ENCODE measurements at regions not wholly inside any gene's neighbourhood (a gene's known extent, or its start where the extent isn't known, plus 50 kb on each side); places are given as distances from the start of the nearest gene placed in this dataset.

- H3K27me3 ChIP-seq (ENCODE audit: control insufficient read depth, insufficient read depth, low read length): no peaks in the 10 kb centered on the region
- CTCF ChIA-PET: interaction anchor here (1.4 kb wide), 1 partner anchor 8 kb away, joined by 7 read pairs; no protein-coding TSS in a partner anchor
These were observed 112.5 kb upstream of the ZNF366 start for GRCh38 chr5:72619677-72620076.

GRCh38 chr5:72619251-72619650, 112.0 kb upstream of the ZNF366 start:
- no peak overlapping the region for H3K27ac ChIP-seq (ENCODE audit: low read depth, low read length)
- no peak for DNase-seq (ENCODE audit: low read depth, low spot score)
- no peaks in the 10 kb centered on the region for H3K27me3 ChIP-seq (ENCODE audit: control insufficient read depth, insufficient read depth, low read length)
- ChIA-PET POLR2A (no interaction called here), CTCF (interaction anchor here (1.4 kb wide), 1 partner anchor 8 kb away, joined by 7 read pairs; no protein-coding TSS in a partner anchor)
- no peaks in the 10 kb centered on the region for H3K9me3 ChIP-seq (ENCODE audit: control insufficient read depth, insufficient read depth, low read length)
- no peak for TF ChIP-seq CTCF (IDR thresholded peaks at IDR 0.05; ENCODE audit: low read depth, low read length)
- H3K4me3 ChIP-seq (ENCODE audit: low read depth, low read length): no peak overlapping the region

More at GRCh38 chr5:72619677-72620076, 112.5 kb upstream of the ZNF366 start:
- no peak for TF ChIP-seq CTCF (IDR thresholded peaks at IDR 0.05; ENCODE audit: low read depth, low read length)
- Histone ChIP-seq H3K27ac (ENCODE audit: low read depth, low read length) (no peak overlapping the region), H3K9me3 (ENCODE audit: control insufficient read depth, insufficient read depth, low read length) (no peaks in the 10 kb centered on the region), H3K4me3 (ENCODE audit: low read depth, low read length) (no peak overlapping the region)
- POLR2A ChIA-PET: no interaction called here
- no peak for DNase-seq (ENCODE audit: low read depth, low spot score)

GRCh38 chr5:72618708-72619107, 111.5 kb upstream of the ZNF366 start:
- CTCF ChIA-PET: no interaction called here
- no peak for DNase-seq (ENCODE audit: low read depth, low spot score)

GRCh38 chr5:72615061-72615460, 107.9 kb upstream of the ZNF366 start:
- Histone ChIP-seq H3K27ac (ENCODE audit: low read depth, low read length) (no peak overlapping the region), H3K9me3 (ENCODE audit: control insufficient read depth, insufficient read depth, low read length) (no peaks in the 10 kb centered on the region), H3K27me3 (ENCODE audit: control insufficient read depth, insufficient read depth, low read length) (no peaks in the 10 kb centered on the region), H3K4me3 (ENCODE audit: low read depth, low read length) (no peak overlapping the region)
- no peak for DNase-seq (ENCODE audit: low read depth, low spot score)
- no peak for TF ChIP-seq CTCF (IDR thresholded peaks at IDR 0.05; ENCODE audit: low read depth, low read length)
- ChIA-PET CTCF (interaction anchor here (1.2 kb wide), 1 partner anchor 249 kb away, joined by 3 read pairs; no protein-coding TSS in a partner anchor), POLR2A (no interaction called here)

More at GRCh38 chr5:72618708-72619107, 111.5 kb upstream of the ZNF366 start:
- no peak for TF ChIP-seq CTCF (IDR thresholded peaks at IDR 0.05; ENCODE audit: low read depth, low read length)
- Histone ChIP-seq H3K27ac (ENCODE audit: low read depth, low read length) (no peak overlapping the region), H3K27me3 (ENCODE audit: control insufficient read depth, insufficient read depth, low read length) (no peaks in the 10 kb centered on the region), H3K4me3 (ENCODE audit: low read depth, low read length) (no peak overlapping the region), H3K9me3 (ENCODE audit: control insufficient read depth, insufficient read depth, low read length) (no peaks in the 10 kb centered on the region)
- POLR2A ChIA-PET: no interaction called here

GRCh38 chr5:72613515-72613914, 106.3 kb upstream of the ZNF366 start:
- H3K27ac ChIP-seq (ENCODE audit: low read depth, low read length): no peak overlapping the region
- TF ChIP-seq CTCF (IDR thresholded peaks at IDR 0.05; ENCODE audit: low read depth, low read length): no peak
- ChIA-PET CTCF (no interaction called here), POLR2A (no interaction called here)
- no peaks in the 10 kb centered on the region for H3K9me3 ChIP-seq (ENCODE audit: control insufficient read depth, insufficient read depth, low read length)
- H3K27me3 ChIP-seq (ENCODE audit: control insufficient read depth, insufficient read depth, low read length): no peaks in the 10 kb centered on the region
- no peak overlapping the region for H3K4me3 ChIP-seq (ENCODE audit: low read depth, low read length)
- DNase-seq (ENCODE audit: low read depth, low spot score): no peak
